ENCODE measurements at regions not wholly inside any gene's neighbourhood (a gene's known extent, or its start where the extent isn't known, plus 50 kb on each side); places are given as distances from the start of the nearest gene placed in this dataset.

- DNase-seq = no peak
Measured at GRCh38 chr21:43331962-43332828, 94.7 kb downstream of the SIK1 start.

- no peak for DNase-seq
Measured at GRCh38 chr21:43331111-43331961, 95.6 kb downstream of the SIK1 start.

GRCh38 chr21:43330306-43330881 is 96.5 kb downstream of the SIK1 start:
- DNase-seq = no peak

- no peak for DNase-seq
Measured at GRCh38 chr21:43329711-43330269, 97.1 kb downstream of the SIK1 start.

- DNase-seq = no peak
Measured at GRCh38 chr21:43328958-43329691, 97.8 kb downstream of the SIK1 start.

GRCh38 chr21:43328185-43328957 is 98.6 kb downstream of the SIK1 start:
- no peak for DNase-seq

GRCh38 chr21:43325968-43326715 is 100.8 kb downstream of the SIK1 start:
- DNase-seq = no peak

- DNase-seq = no peak
Measured at GRCh38 chr21:43325036-43325435, 101.9 kb downstream of the SIK1 start.

- DNase-seq = no peak
Measured at GRCh38 chr21:43324596-43324995, 102.3 kb downstream of the SIK1 start.

GRCh38 chr21:43323244-43324005 is 103.5 kb downstream of the SIK1 start:
- no peak for DNase-seq

- DNase-seq = no peak
Measured at GRCh38 chr21:43322805-43323204, 104.1 kb downstream of the SIK1 start.

- no peak for DNase-seq
Measured at GRCh38 chr21:43322311-43322710, 104.6 kb downstream of the SIK1 start.

- DNase-seq = no peak
Measured at GRCh38 chr21:43321611-43322010, 105.3 kb downstream of the SIK1 start.

GRCh38 chr21:43321111-43321510 is 105.8 kb downstream of the SIK1 start:
- no peak for DNase-seq

- no peak for DNase-seq
Measured at GRCh38 chr21:43320526-43320925, 106.4 kb downstream of the SIK1 start.

GRCh38 chr21:43318841-43319781 is 107.8 kb downstream of the SIK1 start:
- DNase-seq = no peak

- no peak for DNase-seq
Measured at GRCh38 chr21:43318368-43318767, 108.6 kb downstream of the SIK1 start.

- no peak for DNase-seq
Measured at GRCh38 chr21:43317959-43318358, 109.0 kb downstream of the SIK1 start.

- no peak for DNase-seq
Measured at GRCh38 chr21:43317254-43317748, 109.6 kb downstream of the SIK1 start.

All from stimulated activated CD4-positive, alpha-beta T cell treated with anti-CD3 and anti-CD28 coated beads, Interleukin-2, amount 100 ng/mL, for 48 hours (primary cell).